HUDEP-2 (cell line): ENCODE measurements at regions not wholly inside any gene's neighbourhood (a gene's known extent, or its start where the extent isn't known, plus 50 kb on each side); places are given as distances from the start of the nearest gene placed in this dataset.

Experiments used
- DNase-seq, 76 experiments: peaks; one replicate each; lab custom pipeline; 2025; ENCODE audit not compliant: unreplicated experiment in 76 of 76; lab: John Stamatoyannopoulos, UW

DNA sequence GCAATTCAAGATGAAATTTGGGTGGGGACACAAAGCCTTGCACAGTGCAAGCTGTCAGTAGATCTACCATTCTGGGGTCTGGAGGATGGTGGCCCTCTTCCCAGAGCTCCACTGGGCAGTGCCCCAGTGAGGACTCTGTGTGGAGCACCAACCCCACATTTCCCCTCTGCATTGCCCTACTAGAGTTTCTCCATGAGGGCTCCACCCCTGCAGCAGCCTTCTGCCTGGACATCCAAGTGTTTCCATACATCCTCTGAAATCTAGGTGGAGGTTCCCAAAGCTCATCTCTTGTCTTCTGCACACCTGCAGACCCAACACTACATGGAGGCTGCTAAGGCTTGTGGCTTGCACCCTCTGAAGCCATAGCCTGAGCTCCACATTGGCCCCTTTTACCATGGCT lies 402.3 kb downstream of the RAB28 start:
- no peak for DNase-seq

DNA sequence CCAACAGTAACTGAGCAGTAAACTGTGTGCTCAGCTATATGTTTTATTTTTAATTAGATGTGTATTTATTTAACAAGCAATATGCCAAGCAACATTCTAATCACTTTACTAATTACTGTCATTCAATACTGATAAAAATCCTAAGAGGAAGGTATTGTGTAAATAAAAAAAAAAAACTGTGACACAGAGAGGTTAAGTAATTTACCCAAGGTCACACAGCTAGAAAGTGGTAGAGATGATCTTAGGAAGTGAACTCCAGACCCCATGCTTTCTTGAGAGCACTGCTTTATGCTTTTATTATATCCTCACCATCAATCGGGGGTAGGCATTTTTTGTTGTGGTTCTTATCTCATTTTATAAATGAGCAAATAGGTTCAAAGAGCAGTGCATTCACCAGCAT lies 417.1 kb downstream of the RAB28 start:
- no peak for DNase-seq

DNA sequence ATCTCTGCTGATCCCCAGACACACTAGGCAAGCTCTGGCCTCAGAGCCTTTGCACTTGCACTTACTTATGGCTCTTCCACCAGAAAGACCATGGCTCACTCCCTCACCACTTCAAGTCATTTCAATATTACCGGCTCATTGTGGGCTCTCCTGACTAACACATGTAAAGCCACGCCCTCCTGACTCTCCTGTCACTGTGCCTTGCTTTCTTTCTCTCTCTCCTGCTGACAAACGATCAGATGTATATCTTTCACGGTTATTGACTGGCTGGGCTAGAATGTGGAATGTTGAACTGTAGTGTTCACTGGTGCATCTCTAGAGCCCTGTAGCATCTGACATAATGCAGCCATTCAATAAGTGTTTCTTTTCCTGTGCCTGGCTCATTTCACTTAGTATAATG lies 425.1 kb downstream of the RAB28 start:
- no peak for DNase-seq

DNA sequence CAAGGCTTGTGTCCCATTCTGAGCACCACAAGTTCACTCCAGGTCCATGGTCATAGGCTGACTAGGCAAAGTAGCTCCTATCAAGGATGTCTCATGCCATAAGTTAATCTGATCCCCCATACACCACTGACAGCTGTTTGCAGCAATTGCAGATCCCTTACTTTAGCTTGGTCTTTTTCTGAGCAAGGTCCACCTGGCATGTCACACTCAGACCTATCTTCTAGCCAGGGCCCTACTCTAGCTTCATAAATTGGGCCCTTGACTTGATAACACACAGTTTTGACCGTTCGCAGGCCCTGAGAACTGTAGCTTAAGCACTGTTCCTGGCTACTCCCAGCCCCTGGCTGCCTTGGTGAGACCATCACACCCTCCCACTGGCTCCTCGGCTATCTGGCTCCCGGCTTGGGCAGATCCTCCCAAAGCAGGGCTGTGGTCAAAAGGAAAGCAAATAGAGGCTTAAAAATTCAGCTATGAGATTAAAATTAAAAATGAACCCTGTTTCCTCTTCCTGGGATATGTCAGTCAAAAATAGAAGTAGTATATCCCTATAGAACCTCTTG lies 427.4 kb downstream of the RAB28 start:
- no peak for DNase-seq

DNA sequence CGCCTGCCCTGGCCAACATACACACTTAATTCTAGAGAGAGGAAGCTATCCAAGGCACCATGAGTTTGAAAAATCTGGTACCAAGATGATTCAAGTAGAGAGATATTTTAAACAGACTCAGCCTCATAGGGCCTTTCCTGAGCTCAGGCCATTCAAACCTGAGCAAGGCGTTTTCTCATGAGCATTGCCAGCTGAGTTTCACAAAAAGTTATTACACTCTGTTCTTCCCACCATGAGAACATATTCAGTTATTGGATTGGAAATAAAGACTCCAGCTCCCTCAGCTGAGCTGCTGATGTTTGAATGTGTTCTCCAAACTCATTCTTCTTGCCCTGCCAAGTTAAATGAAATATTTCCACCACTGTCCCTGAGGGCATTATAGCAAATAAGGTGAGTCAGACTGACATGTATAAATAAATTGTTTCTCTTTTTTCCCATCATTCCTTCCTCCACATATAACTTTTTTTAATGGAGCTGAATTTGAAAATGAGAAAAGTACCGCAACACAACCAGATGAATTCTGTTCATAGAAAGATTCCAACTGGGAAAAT lies 429.6 kb downstream of the RAB28 start:
- DNase-seq: no peak

DNA sequence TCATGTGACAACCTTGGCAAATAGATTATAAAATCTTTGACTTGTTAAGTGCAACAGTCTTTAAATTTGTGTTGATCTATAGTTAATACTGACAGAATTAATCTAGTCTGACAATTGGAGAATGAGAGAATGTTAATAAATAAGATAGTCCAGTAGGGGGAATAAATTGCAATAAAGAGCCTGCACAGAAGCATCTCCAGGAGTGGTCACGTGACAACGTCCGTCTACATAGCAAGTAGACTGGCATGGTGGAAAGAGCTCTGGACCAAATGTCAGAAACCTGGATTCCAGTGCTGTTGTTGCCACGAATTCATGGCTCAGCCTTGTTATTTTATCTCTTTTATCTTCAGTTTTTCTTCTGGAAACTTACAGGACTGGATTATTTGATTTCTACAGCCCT lies 436.5 kb downstream of the RAB28 start:
- DNase-seq: no peak

DNA sequence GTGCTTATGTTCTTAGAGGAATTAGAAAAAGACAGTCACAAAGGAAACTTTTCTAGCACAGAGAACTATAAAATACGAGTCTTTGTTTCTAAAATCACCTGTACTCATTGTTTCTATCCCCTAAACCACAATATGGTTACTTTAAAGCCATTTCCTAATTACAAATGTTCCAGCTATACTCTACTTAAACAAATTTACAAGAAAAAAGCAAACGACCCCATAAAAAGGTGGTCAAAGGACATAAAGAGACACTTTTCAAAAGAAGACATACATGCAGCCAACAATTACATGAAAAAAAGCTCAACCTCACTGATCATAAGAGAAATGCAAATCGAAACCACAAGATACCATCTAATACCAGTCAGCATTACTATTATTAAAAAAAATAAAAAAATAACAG lies 447.3 kb downstream of the RAB28 start:
- DNase-seq: no peak

DNA sequence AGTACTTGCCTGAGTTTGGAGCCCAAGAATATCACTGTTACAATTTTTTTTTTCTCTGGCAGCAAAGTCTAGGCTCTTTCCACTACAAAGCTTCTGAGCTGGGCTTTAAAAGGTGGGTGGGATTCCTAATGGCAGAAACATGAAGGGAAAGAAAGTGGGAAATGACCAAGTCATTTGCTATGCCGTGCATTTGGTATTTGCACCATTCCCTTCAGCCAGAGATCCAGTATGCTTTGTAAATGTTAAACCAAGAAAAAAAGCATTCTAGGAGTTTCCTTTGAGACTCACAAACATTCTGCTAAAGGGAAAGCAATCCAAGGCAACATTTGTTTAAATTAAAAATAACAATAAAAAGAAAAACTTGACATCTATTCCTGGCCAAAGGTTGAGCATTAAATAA lies 451.2 kb downstream of the RAB28 start:
- DNase-seq: no peak

DNA sequence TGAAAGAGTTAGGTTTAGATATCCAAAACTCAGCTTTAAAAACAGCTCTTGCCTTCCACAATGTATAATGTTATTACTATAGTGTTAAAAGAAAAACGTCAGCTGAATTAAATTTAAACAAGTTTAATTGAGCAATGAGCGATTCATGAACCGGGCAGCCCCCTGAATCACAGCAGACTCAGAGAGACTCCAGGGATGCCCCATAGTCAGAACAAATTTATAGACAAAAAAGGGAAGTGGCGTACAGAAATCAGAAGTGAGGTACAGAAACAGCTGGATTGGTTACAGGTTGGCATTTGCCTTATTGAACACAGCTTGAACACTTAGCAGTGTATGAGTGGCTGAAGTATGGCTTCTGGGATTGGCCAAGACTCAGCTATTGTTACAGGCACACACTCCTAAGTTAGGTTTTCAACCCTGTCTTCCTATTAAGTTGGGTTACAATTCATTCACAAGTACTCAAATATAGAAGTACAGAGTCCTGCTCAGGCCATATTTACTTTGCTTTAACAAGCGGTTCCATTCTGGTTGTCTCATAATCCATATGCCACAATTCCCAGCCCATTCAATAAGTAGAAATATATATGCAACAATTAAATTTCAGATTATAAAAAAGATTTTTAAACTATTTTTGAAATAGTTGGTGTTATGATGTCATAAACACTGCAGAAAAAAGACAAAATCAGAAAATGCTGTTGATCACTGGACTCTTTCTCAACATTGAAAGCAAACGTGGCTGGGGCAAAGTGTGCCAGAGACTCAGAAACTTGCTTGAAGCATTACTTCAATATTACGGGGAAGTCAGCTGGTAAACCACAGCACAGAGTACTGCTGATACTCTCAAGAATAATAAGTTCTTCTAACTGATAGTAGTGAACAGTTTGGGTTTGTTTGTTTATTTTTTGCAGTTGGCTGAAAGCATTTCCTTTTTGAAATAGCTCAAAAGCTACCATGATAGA lies 459.7 kb downstream of the RAB28 start:
- no peak for DNase-seq

DNA sequence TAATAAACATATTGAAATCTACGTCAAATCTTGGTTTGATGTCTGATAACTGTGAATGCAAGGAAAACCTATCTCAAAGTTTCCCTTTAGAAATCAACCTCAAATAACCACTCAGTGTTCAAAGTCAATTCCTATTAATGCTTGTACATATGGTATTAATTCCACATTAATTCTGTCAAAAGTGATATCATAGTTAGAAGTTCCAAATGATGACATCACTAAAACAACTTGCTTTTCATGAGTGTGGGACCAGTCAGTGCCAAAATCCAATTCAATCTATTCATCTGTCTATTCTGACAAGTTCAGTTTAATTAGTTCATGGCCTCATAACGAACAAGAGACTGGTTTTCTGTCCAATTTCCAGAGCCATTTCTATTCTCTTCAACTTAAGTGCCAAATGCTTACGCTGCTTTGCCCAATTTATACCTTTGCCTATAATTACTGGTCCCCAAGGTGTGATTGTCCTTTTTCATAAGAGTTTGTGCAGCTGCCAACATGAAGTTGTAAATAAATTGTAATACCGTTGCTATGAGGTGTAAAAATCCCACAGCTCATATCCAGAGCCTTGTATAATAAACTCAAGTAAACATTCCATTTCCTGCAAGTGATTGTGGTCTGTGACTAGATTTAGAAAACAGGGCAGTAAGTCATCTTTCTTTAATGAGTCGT lies 476.2 kb downstream of the RAB28 start:
- DNase-seq: no peak

DNA sequence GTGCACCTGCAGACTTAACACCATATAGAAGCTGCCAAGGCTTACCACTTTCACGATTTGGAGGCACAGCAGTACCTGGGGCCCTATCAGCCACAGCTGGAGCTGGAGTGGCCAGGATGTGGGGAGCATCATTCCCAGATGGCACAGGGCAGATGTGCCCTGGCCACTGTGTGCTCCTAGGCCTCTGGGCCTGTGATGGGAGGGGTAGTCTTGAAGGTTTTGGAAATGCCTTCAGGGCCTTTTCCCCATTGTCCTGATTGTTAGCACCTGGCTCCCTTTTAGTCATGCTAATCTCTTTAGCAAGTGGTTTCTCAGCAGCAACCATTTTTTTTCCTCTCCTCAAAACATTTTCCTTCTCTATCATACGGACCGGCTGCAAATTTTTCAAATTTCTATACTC lies 490.2 kb downstream of the RAB28 start:
- DNase-seq: no peak

DNA sequence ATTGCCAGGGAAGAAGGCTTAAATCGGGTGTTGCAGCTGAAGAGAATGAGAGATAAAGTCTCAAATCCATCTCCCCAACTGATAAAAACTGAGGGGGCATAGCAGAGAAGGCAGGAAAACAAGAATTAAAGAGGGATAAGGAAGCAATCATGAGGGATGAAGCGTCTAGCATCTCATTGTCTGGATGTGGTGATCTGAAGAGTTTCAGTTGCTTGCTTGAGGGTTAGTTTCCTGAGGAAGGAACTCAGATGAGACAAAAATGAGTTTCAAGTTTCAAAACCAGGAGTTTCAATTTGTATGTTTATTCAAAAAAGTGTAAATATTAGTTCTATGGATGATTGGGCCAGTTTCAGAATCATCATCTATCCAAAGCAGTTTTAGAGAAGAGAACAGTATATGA lies 496.9 kb downstream of the RAB28 start:
- no peak for DNase-seq

DNA sequence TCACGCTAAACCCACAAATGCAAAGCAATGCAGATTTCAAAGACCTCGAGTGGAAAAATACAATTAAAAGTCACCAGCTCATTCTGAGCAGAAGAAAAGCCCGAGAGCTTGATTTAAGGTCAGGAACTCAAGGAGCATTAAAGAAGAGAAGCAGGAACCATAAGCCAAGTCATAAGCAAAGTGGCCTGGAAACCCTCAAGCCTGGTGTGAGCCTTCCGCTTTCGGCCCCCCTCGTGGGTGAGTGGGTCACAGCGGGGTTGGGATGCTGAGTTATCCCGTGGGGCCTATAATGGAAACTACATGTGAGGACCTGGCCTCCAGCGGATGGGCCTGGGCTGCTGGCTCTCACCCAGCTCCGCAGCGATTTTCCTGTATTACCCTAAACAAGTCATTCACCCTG lies 504.3 kb downstream of the RAB28 start:
- DNase-seq: no peak

DNA sequence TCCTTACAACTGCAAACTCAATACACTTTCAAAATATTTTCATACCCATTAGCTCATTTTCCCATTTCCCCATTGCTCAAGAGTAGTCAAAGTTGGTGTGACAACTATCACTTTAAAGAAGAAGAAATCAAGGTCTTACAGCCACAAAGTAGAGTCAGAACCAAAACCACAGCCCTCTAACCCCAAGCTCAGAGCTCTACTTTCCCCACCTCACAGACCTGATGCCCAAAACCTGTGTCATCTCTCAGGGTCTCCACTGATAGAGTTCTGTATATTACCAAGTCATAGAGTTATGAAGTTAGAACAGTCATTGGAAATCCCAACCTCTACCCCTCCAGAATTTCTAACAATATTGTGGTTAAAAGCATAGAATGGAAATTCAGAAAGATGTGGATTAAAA lies 505.8 kb downstream of the RAB28 start:
- DNase-seq: no peak

DNA sequence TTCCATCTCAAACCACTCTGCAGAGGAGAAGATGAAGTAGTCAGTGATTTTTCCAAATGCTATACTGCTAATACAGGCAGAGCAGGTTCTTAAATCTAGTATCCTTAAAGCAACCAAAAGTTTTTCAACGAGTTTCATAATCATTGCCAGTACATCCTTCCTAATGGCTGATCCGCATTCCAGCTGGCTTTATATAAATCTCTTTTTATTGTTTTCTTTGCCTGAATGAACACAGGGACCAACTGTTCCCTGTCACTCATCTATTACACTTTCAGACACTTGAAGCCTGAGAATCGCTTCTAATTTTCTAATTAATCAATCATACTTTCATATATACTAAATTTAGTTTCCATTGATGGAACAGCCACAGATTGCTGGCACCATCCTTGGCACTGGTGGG lies 508.6 kb downstream of the RAB28 start:
- DNase-seq: no peak

DNA sequence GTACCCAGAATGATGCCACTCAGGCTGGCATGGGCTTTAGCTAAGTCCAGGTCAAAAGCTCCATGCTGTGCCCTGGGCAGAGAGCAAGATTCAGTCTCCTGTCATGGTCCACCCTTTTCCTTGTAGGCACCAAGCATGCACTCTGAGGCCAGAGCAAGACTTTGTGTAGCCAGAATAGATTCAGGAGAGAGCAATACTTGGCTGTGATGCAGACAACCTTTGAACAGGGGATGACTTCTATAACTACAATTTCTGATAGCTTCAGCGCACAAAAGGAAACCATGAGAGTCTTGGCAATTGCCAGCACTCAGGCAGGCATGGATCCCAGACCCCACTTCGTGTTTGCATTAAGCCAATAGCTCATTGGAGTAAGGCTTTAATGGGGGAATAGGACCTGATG lies 510.6 kb downstream of the RAB28 start:
- DNase-seq: no peak

DNA sequence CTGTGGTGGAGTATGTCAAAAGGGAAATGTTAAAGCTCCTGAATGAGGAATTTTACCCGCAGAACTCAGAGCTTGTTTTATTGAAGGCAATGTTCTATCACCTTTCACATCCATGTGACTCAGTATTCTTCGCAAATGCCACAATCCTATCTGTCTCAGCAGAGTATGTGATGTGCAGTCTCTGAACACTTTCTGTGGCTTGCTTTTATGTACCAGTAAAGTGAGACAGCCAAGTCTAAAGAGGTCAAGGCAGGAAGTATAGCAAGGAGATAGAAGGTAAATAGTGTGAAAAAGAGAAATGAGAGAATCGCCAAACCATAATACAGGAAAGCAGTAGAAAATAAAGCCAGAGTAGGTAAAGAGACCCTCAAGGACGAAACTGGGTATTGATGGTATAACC lies 515.8 kb downstream of the RAB28 start:
- DNase-seq: no peak

DNA sequence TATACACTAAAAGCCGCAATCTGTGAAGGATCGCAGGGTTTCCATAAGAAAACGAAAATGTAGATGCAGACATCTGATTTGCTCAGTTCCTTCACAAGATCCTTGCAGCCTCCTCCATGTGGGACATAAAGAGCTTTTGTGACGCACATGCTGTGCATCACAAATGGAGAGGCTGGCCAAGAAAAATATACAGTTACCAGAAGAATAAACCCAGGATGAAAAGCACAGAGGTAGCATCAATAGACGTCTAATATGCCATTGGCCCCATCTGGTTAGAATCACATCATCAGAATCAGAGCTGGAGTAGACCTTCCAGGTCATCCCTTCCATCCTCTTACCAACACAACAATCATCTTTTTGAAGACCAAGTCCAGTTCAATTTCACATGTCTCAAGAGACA lies 517.4 kb downstream of the RAB28 start:
- no peak for DNase-seq

DNA sequence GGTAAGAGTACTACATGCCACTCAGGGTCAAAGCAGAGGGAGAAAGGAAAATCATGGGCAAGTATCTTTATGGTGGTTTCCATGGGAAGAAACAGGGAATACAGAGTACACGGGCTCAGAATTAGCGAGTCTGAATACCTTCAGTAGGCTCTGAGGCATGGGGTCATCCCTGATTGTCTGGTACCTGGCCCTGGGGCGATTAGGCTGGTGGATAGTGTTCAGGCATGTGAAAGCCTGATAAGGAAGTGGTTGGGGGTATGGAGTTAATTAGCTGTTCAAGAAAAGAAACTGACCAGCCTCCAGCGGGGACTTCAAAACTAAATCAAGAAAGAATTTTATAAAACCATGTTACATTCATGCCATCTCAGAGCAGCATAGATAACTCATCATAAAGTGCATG lies 518.8 kb downstream of the RAB28 start:
- DNase-seq: peak in 1 of 76 experiments; percentile 1

DNA sequence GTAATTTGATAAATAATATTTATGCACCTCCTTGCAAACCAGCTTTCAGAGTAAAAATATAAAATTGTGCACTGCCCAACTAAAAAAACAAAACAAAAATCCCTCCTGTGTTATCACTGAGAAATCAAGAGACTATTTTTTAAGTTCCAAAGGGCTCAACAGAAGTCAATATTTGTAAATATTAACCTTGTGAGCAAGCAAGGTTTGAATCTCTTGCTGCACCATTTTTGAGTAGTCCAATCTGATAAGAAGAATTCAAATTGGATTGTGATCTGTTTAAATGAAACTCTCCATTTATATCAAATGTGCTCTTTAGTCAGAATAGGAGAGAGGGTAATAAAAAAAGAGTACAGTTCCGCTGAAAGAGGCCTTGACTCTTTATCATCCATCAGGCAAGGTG lies 520.2 kb downstream of the RAB28 start:
- DNase-seq: no peak

DNA sequence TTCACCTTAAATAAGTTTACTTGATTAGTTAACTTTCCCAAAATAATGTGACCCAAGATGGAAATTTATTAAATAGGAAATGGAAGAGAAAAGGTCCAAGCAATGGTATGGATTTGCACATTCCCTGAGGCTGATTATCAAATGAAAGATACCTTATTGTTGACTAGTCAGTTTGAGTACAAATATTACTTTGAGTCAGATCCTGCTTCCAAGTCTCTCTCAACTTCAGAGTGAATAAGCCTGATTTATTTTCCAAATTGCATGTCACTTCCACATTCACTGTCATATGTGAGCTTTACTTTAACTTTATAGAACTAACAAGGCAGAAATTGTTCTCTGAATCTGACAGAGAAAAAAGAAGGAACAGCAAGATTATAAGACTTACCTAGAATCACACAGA lies 520.8 kb downstream of the RAB28 start:
- no peak for DNase-seq

DNA sequence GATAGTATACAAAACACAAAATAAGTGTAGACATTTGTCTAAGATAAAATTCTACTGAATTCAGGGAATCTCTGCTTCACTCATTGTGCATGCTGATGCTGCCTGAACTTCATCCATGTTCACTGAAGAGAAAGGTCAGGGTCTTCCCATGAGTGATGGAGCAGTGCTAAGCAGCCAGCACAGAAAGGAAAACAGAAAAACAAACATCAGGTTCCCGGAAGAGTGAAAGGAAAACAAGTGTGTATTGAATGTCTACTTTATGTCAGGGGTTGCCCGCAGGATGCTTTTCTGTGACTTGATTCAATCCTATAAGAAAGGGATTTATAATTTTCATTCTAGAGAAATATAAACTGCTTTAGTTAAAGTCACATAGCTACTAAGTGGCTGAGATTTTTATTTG lies 522.4 kb downstream of the RAB28 start:
- DNase-seq: no peak
